ENCODE measurements at regions not wholly inside any gene's neighbourhood (a gene's known extent, or its start where the extent isn't known, plus 50 kb on each side); places are given as distances from the start of the nearest gene placed in this dataset.
A peak's percentile ranks its signal among the peaks of the same experiment; 100 is the strongest.

GRCh38 chr3:87778876-87779275 lies 279.9 kb downstream of the CGGBP1 start:
- no peak overlapping the region for H3K4me3 ChIP-seq (ENCODE audit: control insufficient read depth in 2 of 3, extremely low read depth in 1 of 3, insufficient read depth in 2 of 3, low read depth in 1 of 3, low read length in 3 of 3)
- H3K9me3 ChIP-seq (ENCODE audit: control insufficient read depth, low read depth, low read length), result no peaks in the 10 kb centered on the region
- dilution Hi-C loops (cut with MboI; ENCODE audit: extremely low pct_ligation_motif_present, low sequenced_read_pairs), result no loop called here
- H3K9me1 ChIP-seq (ENCODE audit: control insufficient read depth, extremely low read depth, insufficient read depth, low read length), result no peaks in the 10 kb centered on the region
- H3K9ac ChIP-seq (ENCODE audit: control insufficient read depth, extremely low read depth, insufficient read depth, low read length), result no peak overlapping the region
- no peak overlapping the region for H3K27ac ChIP-seq (ENCODE audit: control insufficient read depth, insufficient read depth, low read length)
- no peak for TF ChIP-seq EZH2 (IDR thresholded peaks at IDR 0.05; ENCODE audit: low read length)
- no peak for TF ChIP-seq CTCF (optimal IDR thresholded peaks at IDR 0.05 in 1 of 3, IDR thresholded peaks at IDR 0.05 in 1 of 3, conservative IDR thresholded peaks at IDR 0.05 in 1 of 3; ENCODE audit: extremely low read depth in 1 of 3, insufficient read depth in 2 of 3, low read length in 3 of 3)
- no peaks in the 10 kb centered on the region for H3K36me3 ChIP-seq (ENCODE audit: control insufficient read depth in 2 of 2, extremely low read depth in 1 of 2, insufficient read depth in 2 of 2, low read length in 2 of 2)
- no peak overlapping the region for H2AFZ ChIP-seq (ENCODE audit: control insufficient read depth, low read length)
- no peaks in the 10 kb centered on the region for H3K27me3 ChIP-seq (ENCODE audit: control insufficient read depth, extremely low read depth, insufficient read depth, low read length)
- no peaks in the 10 kb centered on the region for H4K20me1 ChIP-seq (ENCODE audit: control insufficient read depth, extremely low read depth, insufficient read depth, low read length)
- FAIRE-seq, result no peak
- no peaks in the 10 kb centered on the region for H3K4me1 ChIP-seq (ENCODE audit: control insufficient read depth, extremely low read depth, insufficient read depth, low read length)
- H3K79me2 ChIP-seq (ENCODE audit: control insufficient read depth, insufficient read depth, low read length), result no peaks in the 10 kb centered on the region
- no peak overlapping the region for H3K4me2 ChIP-seq (ENCODE audit: control insufficient read depth, extremely low read depth, insufficient read depth, low read depth, low read length)
- no peak for DNase-seq (ENCODE audit: low read depth, low spot score)

GRCh38 chr3:87771337-87772192 lies 287.2 kb downstream of the CGGBP1 start:
- H3K4me2 ChIP-seq (ENCODE audit: control insufficient read depth, extremely low read depth, insufficient read depth, low read depth, low read length), result no peak overlapping the region
- no peak overlapping the region for H2AFZ ChIP-seq (ENCODE audit: control insufficient read depth, low read length)
- H3K36me3 ChIP-seq (ENCODE audit: control insufficient read depth in 2 of 2, extremely low read depth in 1 of 2, insufficient read depth in 2 of 2, low read length in 2 of 2), result no peaks in the 10 kb centered on the region
- no peaks in the 10 kb centered on the region for H4K20me1 ChIP-seq (ENCODE audit: control insufficient read depth, extremely low read depth, insufficient read depth, low read length)
- dilution Hi-C loops (cut with MboI; ENCODE audit: extremely low pct_ligation_motif_present, low sequenced_read_pairs), result no loop called here
- FAIRE-seq, result no peak
- no peak for DNase-seq (ENCODE audit: low read depth, low spot score)
- no peaks in the 10 kb centered on the region for H3K4me1 ChIP-seq (ENCODE audit: control insufficient read depth, extremely low read depth, insufficient read depth, low read length)
- no peak overlapping the region for H3K4me3 ChIP-seq (ENCODE audit: control insufficient read depth in 2 of 3, extremely low read depth in 1 of 3, insufficient read depth in 2 of 3, low read depth in 1 of 3, low read length in 3 of 3)
- H3K9ac ChIP-seq (ENCODE audit: control insufficient read depth, extremely low read depth, insufficient read depth, low read length), result no peak overlapping the region
- H3K9me1 ChIP-seq (ENCODE audit: control insufficient read depth, extremely low read depth, insufficient read depth, low read length), result no peaks in the 10 kb centered on the region
- TF ChIP-seq EZH2 (IDR thresholded peaks at IDR 0.05; ENCODE audit: low read length) (no peak), CTCF (optimal IDR thresholded peaks at IDR 0.05 in 1 of 3, IDR thresholded peaks at IDR 0.05 in 1 of 3, conservative IDR thresholded peaks at IDR 0.05 in 1 of 3; ENCODE audit: extremely low read depth in 1 of 3, insufficient read depth in 2 of 3, low read length in 3 of 3) (peak; percentile 54 to 78 (median 73))
- no peaks in the 10 kb centered on the region for H3K27me3 ChIP-seq (ENCODE audit: control insufficient read depth, extremely low read depth, insufficient read depth, low read length)
- no peaks in the 10 kb centered on the region for H3K9me3 ChIP-seq (ENCODE audit: control insufficient read depth, low read depth, low read length)
- no peaks in the 10 kb centered on the region for H3K79me2 ChIP-seq (ENCODE audit: control insufficient read depth, insufficient read depth, low read length)
- no peak overlapping the region for H3K27ac ChIP-seq (ENCODE audit: control insufficient read depth, insufficient read depth, low read length)

Measured in keratinocyte (primary cell).